GM21529 (cell line): ENCODE measurements at regions not wholly inside any gene's neighbourhood (a gene's known extent, or its start where the extent isn't known, plus 50 kb on each side); places are given as distances from the start of the nearest gene placed in this dataset.

Experiments
- ATAC-seq: cut with Tn5 transposase; IDR thresholded peaks from one replicate; pipeline ENCODE4 v1.9.1; 2021; ENCODE audit not compliant: unreplicated experiment

- ATAC-seq = peak; percentile 48
These were observed 159.1 kb upstream of the LMNTD1 start for GRCh38 chr12:25712169-25712568.

- peak; percentile 99 for ATAC-seq
These were observed 160.2 kb upstream of the LMNTD1 start for GRCh38 chr12:25713264-25713663.

GRCh38 chr12:25714198-25714984 is 161.3 kb upstream of the LMNTD1 start:
- no peak for ATAC-seq

GRCh38 chr12:25715102-25715501 is 162.0 kb upstream of the LMNTD1 start:
- no peak for ATAC-seq

- ATAC-seq = no peak
These were observed 163.8 kb upstream of the LMNTD1 start for GRCh38 chr12:25716842-25717241.

- no peak for ATAC-seq
These were observed 164.5 kb upstream of the LMNTD1 start for GRCh38 chr12:25717552-25717951.

GRCh38 chr12:25718081-25718731 is 165.1 kb upstream of the LMNTD1 start:
- no peak for ATAC-seq

- no peak for ATAC-seq
These were observed 166.4 kb upstream of the LMNTD1 start for GRCh38 chr12:25719505-25719904.

- no peak for ATAC-seq
These were observed 170.3 kb upstream of the LMNTD1 start for GRCh38 chr12:25723336-25723735.

DNA sequence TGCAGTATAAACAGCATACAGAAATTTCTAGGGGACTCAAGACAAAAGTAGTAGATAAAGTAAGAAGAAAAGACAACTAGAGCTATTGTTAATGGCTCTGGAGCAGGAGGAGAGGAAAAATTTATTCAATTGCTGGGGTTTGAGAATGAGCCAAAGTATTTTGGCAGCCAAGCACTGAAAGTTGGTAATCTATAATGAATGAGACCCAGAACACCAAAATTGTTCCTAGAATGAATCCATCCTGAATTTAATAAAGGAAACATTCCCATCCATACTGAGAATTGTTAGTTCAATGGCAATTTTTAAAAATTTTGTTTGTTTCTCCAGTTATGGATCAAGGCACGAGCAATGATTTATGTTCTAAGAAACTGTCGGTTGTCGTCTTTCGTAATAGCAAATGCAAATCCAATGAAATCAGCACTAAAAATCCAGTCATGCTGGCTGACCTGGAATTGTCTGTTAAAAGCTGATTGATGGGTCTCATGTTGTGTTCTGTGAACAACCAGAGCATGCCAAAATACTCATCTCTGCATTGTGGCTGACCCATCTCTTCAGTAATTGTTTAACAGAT is 170.9 kb upstream of the LMNTD1 start:
- no peak for ATAC-seq

DNA sequence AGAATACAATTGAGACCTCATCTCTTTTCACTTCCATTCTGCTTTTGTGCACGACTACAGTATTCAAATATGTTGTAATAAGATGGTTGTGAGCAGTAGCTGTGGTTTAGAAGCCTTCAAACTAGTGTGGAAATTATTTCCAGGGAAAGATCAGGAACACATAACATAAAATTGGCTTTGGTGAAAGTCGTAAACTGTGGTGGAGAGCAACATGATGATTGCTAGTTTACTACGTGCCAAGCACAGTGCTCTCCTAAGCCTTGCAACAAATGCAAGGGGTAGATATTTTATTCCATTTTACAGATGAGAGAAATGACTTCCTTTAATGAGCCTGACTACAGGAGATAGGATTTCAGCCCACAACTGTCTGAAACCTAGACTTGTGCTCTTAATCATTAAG is 172.4 kb upstream of the LMNTD1 start:
- no peak for ATAC-seq

DNA sequence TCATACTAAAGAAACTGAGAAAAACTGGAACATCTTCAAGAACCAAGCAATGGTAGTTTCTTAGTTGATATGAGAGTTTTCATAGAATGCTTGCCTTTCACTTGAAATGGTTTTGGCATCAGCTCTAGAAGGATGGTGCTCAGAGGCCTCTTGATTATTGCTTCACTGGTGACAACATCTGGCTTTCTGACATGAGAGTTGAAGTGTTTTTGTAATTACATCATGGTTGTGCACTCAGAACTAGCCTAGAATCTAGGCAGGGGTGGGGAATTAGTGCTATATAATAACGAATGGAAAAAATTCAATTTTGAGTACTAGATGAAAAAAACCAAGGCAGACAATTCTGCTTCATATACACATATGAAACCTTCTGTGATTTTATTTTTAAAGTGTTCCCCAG is 172.8 kb upstream of the LMNTD1 start:
- ATAC-seq = no peak

- ATAC-seq = no peak
These were observed 175.0 kb upstream of the LMNTD1 start for GRCh38 chr12:25728056-25728595.

GRCh38 chr12:25730489-25731349 is 177.6 kb upstream of the LMNTD1 start:
- no peak for ATAC-seq

DNA sequence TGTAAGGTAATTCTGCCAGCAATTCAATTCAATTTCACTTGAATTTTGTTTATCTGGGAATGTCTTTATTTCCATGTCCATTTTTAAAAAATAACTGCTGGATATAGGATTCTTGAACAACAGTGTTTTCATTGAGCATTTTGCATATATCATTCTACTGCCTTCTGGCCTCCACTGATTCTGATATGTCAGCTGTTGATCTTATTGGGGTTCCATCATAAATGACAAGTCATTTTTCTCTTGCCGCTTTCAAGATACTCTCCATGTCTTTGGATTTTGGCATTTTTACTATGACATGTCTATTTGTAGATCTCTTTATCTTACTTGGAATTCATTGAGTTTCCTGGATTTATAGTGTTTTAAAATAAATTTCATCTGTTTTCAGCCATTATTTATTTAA is 180.5 kb upstream of the LMNTD1 start:
- ATAC-seq = no peak

DNA sequence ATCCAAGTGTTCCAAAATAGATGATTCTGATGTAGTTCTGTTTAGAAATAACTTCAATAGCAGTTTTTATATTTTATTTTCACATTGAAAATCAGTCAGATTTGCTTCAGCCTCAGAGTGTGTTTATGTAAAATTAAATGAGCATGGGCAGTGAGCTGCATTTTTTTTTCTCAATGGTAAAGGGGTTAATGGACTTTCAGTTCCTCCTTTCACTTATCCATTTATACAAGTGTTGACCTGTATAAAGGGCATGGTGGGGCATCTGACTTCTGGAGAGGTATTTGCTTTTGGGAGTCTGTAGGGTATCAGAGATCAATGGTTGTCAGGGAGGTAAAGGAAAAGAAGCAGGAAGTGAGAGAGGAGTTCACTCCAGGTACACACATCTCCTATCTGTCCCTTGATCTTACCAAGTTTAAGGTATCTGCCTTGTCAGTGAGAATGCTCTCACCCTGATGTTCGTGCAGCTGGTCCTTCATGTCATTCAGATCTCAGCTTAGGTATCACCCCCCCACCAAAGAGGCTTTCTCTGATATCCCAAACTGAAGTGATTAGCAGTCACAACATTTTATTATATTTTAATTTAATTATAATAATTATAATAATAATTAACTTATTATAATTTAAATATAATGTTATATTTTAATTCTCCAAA is 181.6 kb upstream of the LMNTD1 start:
- ATAC-seq = peak; percentile 71

GRCh38 chr12:25740617-25741016 is 187.5 kb upstream of the LMNTD1 start:
- ATAC-seq = no peak

GRCh38 chr12:25741917-25742316 is 188.8 kb upstream of the LMNTD1 start:
- ATAC-seq = no peak

GRCh38 chr12:25743679-25744215 is 190.7 kb upstream of the LMNTD1 start:
- no peak for ATAC-seq

DNA sequence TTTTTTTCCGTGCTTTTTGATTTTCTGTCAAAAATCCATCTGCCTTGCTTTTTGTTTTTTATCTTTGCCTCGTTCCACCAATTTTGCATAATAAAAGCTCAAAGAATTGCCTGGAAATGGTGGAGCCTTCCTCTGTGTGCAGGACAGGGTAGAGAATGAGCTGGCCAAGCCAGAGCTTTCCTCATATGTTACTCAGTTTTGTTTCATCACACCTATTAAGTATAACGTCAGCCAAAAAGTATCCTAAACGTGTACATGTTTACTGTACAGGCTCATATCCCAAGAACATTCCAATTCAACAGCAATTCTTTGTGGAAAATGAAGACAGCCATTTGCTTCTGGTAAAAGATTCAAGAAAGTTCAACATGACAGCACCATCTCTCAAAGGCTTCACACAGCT is 191.2 kb upstream of the LMNTD1 start:
- no peak for ATAC-seq
